MM.1S (cell line): ENCODE measurements at regions not wholly inside any gene's neighbourhood (a gene's known extent, or its start where the extent isn't known, plus 50 kb on each side); places are given as distances from the start of the nearest gene placed in this dataset.

Source experiments
- EZH2 ChIP-seq: fragments of 300-600 bp; sonication (generic); optimal IDR thresholded peaks from 2 replicates; pipeline ENCODE3; 2017; ENCODE audit warnings: low read depth, mild to moderate bottlenecking, antibody characterized with exemption, low read length, mixed read lengths
- EZH2phosphoT487 ChIP-seq: fragments of 300-600 bp; sonication (generic); IDR thresholded peaks from 2 replicates; pipeline ENCODE4 v1.6.1; 2018; ENCODE audit warnings: antibody characterized with exemption, low read length

GRCh38 chr6:159510141-159510540, 182.9 kb downstream of the SOD2 start:
- TF ChIP-seq EZH2 (no peak), EZH2phosphoT487 (no peak)
